ENCODE measurements at regions not wholly inside any gene's neighbourhood (a gene's known extent, or its start where the extent isn't known, plus 50 kb on each side); places are given as distances from the start of the nearest gene placed in this dataset.
A peak's percentile ranks its signal among the peaks of the same experiment; 100 is the strongest.

DNA sequence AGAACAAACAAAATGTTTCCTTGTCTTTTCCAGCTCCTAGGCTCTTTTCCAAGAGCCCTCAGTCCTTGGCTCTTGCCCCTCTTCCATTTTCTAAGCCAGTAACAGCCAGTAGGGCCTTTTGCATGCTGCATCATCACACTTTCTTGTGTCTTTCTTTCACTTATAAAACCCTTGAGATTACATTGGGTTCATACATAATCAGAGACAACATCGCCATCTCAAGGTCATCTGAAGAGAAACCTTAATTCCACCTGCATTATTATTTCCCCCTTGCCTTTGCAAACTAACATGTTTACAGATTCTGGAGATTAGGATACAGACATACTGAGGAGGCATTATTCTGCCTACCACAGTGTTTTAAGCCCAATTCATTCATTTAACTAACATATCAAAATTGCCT is 697.3 kb downstream of the TRIB2 start:
- 6% methylated on average over 1 of the region's 1 CpG for WGBS (ENCODE audit: missing lambda C conversion rate)
- ChIA-PET CTCF (no interaction called here), POLR2A (no interaction called here)
- Histone ChIP-seq H3K4me3 (no peak overlapping the region), H3K4me1 (no peaks in the 10 kb centered on the region), H3K4me2 (no peak overlapping the region), H3K27ac (no peak overlapping the region), H3K9me3 (peaks cover 15% of the 10 kb centered on the region; the same call in 1 of the 3 replicates)
- no peak for ATAC-seq
- no peak for DNase-seq (ENCODE audit: low read depth in 1 of 2, low spot score in 1 of 2)
- TF ChIP-seq ZFP36 (IDR thresholded peaks at IDR 0.05; ENCODE audit: borderline replicate concordance, partially characterized antibody), result no peak
- no peak for TF ChIP-seq HOXB5 (CRISPR knock-in tag; IDR thresholded peaks at IDR 0.05)
- no peak for TF ChIP-seq ESRRA (IDR thresholded peaks at IDR 0.05; ENCODE audit: borderline replicate concordance, low read length)
- TF ChIP-seq FOSB (CRISPR knock-in tag; IDR thresholded peaks at IDR 0.05), result no peak
- TF ChIP-seq EP300 (IDR thresholded peaks at IDR 0.05), result no peak
- TF ChIP-seq RAD21 (conservative IDR thresholded peaks at IDR 0.05 in 1 of 2, IDR thresholded peaks at IDR 0.05 in 1 of 2), result no peak
- TF ChIP-seq NR3C1 (IDR thresholded peaks at IDR 0.05), result no peak
- TF ChIP-seq RCOR1 (IDR thresholded peaks at IDR 0.05; ENCODE audit: low read depth, low read length), result no peak
- TF ChIP-seq HEYL (CRISPR knock-in tag; IDR thresholded peaks at IDR 0.05), result no peak
- TF ChIP-seq ZNF302 (CRISPR knock-in tag; IDR thresholded peaks at IDR 0.05), result no peak
- TF ChIP-seq, protein P1, sequence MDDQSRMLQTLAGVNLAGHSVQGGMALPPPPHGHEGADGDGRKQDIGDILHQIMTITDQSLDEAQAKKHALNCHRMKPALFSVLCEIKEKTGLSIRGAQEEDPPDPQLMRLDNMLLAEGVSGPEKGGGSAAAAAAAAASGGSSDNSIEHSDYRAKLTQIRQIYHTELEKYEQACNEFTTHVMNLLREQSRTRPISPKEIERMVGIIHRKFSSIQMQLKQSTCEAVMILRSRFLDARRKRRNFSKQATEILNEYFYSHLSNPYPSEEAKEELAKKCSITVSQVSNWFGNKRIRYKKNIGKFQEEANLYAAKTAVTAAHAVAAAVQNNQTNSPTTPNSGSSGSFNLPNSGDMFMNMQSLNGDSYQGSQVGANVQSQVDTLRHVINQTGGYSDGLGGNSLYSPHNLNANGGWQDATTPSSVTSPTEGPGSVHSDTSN (IDR thresholded peaks at IDR 0.05), result no peak
- TF ChIP-seq, protein P2, sequence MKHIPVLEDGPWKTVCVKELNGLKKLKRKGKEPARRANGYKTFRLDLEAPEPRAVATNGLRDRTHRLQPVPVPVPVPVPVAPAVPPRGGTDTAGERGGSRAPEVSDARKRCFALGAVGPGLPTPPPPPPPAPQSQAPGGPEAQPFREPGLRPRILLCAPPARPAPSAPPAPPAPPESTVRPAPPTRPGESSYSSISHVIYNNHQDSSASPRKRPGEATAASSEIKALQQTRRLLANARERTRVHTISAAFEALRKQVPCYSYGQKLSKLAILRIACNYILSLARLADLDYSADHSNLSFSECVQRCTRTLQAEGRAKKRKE (CRISPR knock-in tag; IDR thresholded peaks at IDR 0.05; ENCODE audit: low read depth), result no peak
- no peak for TF ChIP-seq MYC (IDR thresholded peaks at IDR 0.05; ENCODE audit: borderline replicate concordance, low read length)
- TF ChIP-seq CBX8 (IDR thresholded peaks at IDR 0.05), result no peak
- no peak for TF ChIP-seq TFCP2L1 (CRISPR knock-in tag; IDR thresholded peaks at IDR 0.05)
- no peak for TF ChIP-seq GATA3 (IDR thresholded peaks at IDR 0.05; ENCODE audit: borderline replicate concordance)
- peak; percentile 92 for FAIRE-seq

DNA sequence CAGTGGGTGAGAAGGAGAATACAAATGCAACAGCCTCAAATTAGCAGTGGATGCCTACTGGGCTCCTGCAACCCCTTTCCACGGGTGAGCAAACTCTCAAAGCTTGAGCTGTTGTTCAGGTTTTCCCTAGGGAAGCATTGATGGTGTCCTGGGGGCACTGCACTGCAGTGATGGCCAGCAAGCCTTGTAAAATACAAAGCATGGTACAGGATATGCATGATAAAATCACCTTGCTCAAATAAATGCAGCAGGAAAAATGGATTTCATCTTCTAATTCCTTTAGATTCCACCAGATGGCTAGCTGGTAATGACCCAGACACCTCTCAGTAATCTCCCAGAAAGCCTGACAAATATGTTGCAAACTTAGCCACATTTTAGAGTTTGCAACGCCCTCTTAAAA is 698.2 kb downstream of the TRIB2 start:
- ATAC-seq, result no peak
- WGBS (ENCODE audit: missing lambda C conversion rate), result 0% methylated on average over 2 of the region's 2 CpGs
- H3K4me1 ChIP-seq, result no peaks in the 10 kb centered on the region
- no peak overlapping the region for H3K27ac ChIP-seq
- DNase-seq (ENCODE audit: low read depth in 1 of 2, low spot score in 1 of 2), result no peak
- FAIRE-seq, result no peak
- ChIA-PET CTCF (no interaction called here), POLR2A (no interaction called here)
- H3K4me3 ChIP-seq, result no peak overlapping the region
- TF ChIP-seq NFE2L2 (conservative IDR thresholded peaks at IDR 0.05; ENCODE audit: low read length) (no peak), CBX8 (IDR thresholded peaks at IDR 0.05) (no peak), ZSCAN20 (CRISPR knock-in tag; IDR thresholded peaks at IDR 0.05) (no peak), JUNB (IDR thresholded peaks at IDR 0.05) (no peak), EP300 (IDR thresholded peaks at IDR 0.05) (no peak), MAFK (IDR thresholded peaks at IDR 0.05; ENCODE audit: partially characterized antibody) (no peak), RFX5 (IDR thresholded peaks at IDR 0.05) (no peak), HDAC2 (IDR thresholded peaks at IDR 0.05) (no peak), CHD4 (IDR thresholded peaks at IDR 0.05; ENCODE audit: borderline replicate concordance) (no peak)
- TF ChIP-seq, protein P2 (CRISPR knock-in tag; IDR thresholded peaks at IDR 0.05; ENCODE audit: low read depth), result no peak
- TF ChIP-seq, protein P3, sequence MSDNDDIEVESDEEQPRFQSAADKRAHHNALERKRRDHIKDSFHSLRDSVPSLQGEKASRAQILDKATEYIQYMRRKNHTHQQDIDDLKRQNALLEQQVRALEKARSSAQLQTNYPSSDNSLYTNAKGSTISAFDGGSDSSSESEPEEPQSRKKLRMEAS (IDR thresholded peaks at IDR 0.05), result no peak
- TF ChIP-seq, protein P4, sequence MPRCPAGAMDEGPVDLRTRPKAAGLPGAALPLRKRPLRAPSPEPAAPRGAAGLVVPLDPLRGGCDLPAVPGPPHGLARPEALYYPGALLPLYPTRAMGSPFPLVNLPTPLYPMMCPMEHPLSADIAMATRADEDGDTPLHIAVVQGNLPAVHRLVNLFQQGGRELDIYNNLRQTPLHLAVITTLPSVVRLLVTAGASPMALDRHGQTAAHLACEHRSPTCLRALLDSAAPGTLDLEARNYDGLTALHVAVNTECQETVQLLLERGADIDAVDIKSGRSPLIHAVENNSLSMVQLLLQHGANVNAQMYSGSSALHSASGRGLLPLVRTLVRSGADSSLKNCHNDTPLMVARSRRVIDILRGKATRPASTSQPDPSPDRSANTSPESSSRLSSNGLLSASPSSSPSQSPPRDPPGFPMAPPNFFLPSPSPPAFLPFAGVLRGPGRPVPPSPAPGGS (IDR thresholded peaks at IDR 0.05), result no peak
- H3K4me2 ChIP-seq, result no peak overlapping the region
- H3K9me3 ChIP-seq, result peaks cover 11% of the 10 kb centered on the region; the same call in 2 of the 3 replicates

Data from A549 (cell line).